Panc1 (cell line): ENCODE measurements at regions not wholly inside any gene's neighbourhood (a gene's known extent, or its start where the extent isn't known, plus 50 kb on each side); places are given as distances from the start of the nearest gene placed in this dataset.

Source experiments
- POLR2AphosphoS5 ChIP-seq: IDR thresholded peaks from 2 replicates; pipeline ENCODE4 v1.6.1; 2012; ENCODE audit warnings: mild to moderate bottlenecking, low read depth, low read length, moderate library complexity
- REST ChIP-seq, 2 experiments: IDR thresholded peaks; 2 replicates each; pipeline ENCODE4 v1.6.1; 2011 to 2012; ENCODE audit warnings: low read depth in 2 of 2, control low read depth in 1 of 2, low read length in 1 of 2, mild to moderate bottlenecking in 1 of 2, moderate library complexity in 1 of 2; ENCODE audit not compliant: insufficient read depth in 1 of 2
- SIN3A ChIP-seq: IDR thresholded peaks from 2 replicates; pipeline ENCODE4 v1.6.1; 2012; ENCODE audit warnings: low read depth, mild to moderate bottlenecking, low read length, moderate library complexity, borderline replicate concordance; ENCODE audit not compliant: insufficient read depth
- TCF7L2 ChIP-seq: IDR thresholded peaks from 2 replicates; pipeline ENCODE4 v1.6.1; 2011; ENCODE audit warnings: mild to moderate bottlenecking, low read depth, low read length, inconsistent platforms
- TF ChIP-seq, protein P1 (sequence below): fragments of 450-650 bp; IDR thresholded peaks from 2 replicates; pipeline ENCODE4 v1.5.1; 2017; ENCODE audit warnings: mild to moderate bottlenecking

DNA sequence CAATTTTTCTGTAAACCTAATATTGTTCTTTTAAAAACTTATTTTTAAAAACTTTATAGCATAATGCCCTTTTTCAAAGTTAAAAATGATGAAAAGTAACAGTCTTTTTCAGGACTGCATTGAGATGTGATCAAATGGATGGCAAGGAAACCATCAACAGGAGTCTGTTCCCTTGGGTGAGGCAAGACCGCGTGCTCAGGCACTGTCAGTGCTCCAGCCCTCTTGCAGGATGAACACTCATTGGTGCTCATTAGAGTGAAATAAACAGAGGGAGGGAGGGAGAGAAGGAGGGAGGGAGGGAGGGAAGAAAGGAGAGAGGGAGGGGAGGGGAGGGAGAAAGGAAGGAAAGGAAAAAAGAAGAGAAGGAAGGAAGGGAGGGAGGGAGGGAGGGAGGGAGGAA is 145.7 kb upstream of the CHST15 start:
- TF ChIP-seq, protein P1, sequence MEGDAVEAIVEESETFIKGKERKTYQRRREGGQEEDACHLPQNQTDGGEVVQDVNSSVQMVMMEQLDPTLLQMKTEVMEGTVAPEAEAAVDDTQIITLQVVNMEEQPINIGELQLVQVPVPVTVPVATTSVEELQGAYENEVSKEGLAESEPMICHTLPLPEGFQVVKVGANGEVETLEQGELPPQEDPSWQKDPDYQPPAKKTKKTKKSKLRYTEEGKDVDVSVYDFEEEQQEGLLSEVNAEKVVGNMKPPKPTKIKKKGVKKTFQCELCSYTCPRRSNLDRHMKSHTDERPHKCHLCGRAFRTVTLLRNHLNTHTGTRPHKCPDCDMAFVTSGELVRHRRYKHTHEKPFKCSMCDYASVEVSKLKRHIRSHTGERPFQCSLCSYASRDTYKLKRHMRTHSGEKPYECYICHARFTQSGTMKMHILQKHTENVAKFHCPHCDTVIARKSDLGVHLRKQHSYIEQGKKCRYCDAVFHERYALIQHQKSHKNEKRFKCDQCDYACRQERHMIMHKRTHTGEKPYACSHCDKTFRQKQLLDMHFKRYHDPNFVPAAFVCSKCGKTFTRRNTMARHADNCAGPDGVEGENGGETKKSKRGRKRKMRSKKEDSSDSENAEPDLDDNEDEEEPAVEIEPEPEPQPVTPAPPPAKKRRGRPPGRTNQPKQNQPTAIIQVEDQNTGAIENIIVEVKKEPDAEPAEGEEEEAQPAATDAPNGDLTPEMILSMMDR: no peak
- no peak for TF ChIP-seq POLR2AphosphoS5
- TF ChIP-seq SIN3A: no peak
- TF ChIP-seq REST (IDR thresholded peaks at IDR 0.05; ENCODE audit: insufficient read depth in 1 of 2, low read depth in 2 of 2, low read length in 1 of 2): no peak
- TF ChIP-seq TCF7L2: no peak
